HepG2 (cell line): ENCODE measurements at regions not wholly inside any gene's neighbourhood (a gene's known extent, or its start where the extent isn't known, plus 50 kb on each side); places are given as distances from the start of the nearest gene placed in this dataset.

Source experiments
- CTCF ChIP-seq: sonication (generic); formaldehyde crosslinking; IDR thresholded peaks from 2 replicates; pipeline ENCODE4 v1.5.0; 2020; ENCODE audit warnings: mild to moderate bottlenecking, missing genetic modification reagents, moderate library complexity
- FOXP4 ChIP-seq: sonication (generic); formaldehyde crosslinking; IDR thresholded peaks from 2 replicates; pipeline ENCODE4 v1.4.0; 2020; ENCODE audit warnings: missing genetic modification reagents
- JUNB ChIP-seq: sonication (generic); formaldehyde crosslinking; IDR thresholded peaks from 2 replicates; pipeline ENCODE4 v1.8.0; 2022; ENCODE audit warnings: missing genetic modification reagents, mild to moderate bottlenecking, borderline replicate concordance
- LRRFIP1 ChIP-seq: sonication (generic); formaldehyde crosslinking; conservative IDR thresholded peaks from 2 replicates; pipeline ENCODE4 v1.4.0; 2020; ENCODE audit warnings: missing genetic modification reagents
- NONO ChIP-seq, 2 experiments: fragments of 450-650 bp in 1 of 2; sonication (generic) in 1 of 2; formaldehyde crosslinking in 1 of 2; IDR thresholded peaks in 1 of 2; conservative IDR thresholded peaks in 1 of 2; 2 replicates each; pipeline versions ENCODE4 v1.6.1 to v1.8.0; 2017 to 2022; ENCODE audit warnings: mild to moderate bottlenecking in 1 of 2, missing genetic modification reagents in 1 of 2, moderate library complexity in 1 of 2
- PCBP2 ChIP-seq: fragments of 200-400 bp; formaldehyde crosslinking; optimal IDR thresholded peaks from 2 replicates; pipeline ENCODE3; 2018; ENCODE audit warnings: low read length, low read depth; ENCODE audit not compliant: poor library complexity, severe bottlenecking
- POLR2AphosphoS5 ChIP-seq: IDR thresholded peaks from 2 replicates; pipeline ENCODE4 v1.6.1; 2012; ENCODE audit warnings: low read depth, low read length
- ZBTB49 ChIP-seq: sonication (generic); formaldehyde crosslinking; IDR thresholded peaks from 2 replicates; pipeline ENCODE4 v1.4.0; 2020; ENCODE audit warnings: missing genetic modification reagents, borderline replicate concordance
- ZNF10 ChIP-seq: sonication (generic); formaldehyde crosslinking; IDR thresholded peaks from 2 replicates; pipeline ENCODE4 v1.4.0; 2020; ENCODE audit warnings: mild to moderate bottlenecking, low read depth, missing genetic modification reagents, borderline replicate concordance
- ZNF33A ChIP-seq: sonication (generic); formaldehyde crosslinking; IDR thresholded peaks from 2 replicates; pipeline ENCODE4 v1.5.1; 2020; ENCODE audit warnings: missing genetic modification reagents, mild to moderate bottlenecking, moderate library complexity, borderline replicate concordance
- ZNF343 ChIP-seq: sonication (generic); formaldehyde crosslinking; IDR thresholded peaks from 2 replicates; pipeline ENCODE4 v1.4.0; 2020; ENCODE audit warnings: mild to moderate bottlenecking, missing genetic modification reagents

GRCh38 chr9:91485006-91485405, 61.4 kb upstream of the NFIL3 start:
- TF ChIP-seq FOXP4 (CRISPR knock-in tag) (no peak), ZNF33A (CRISPR knock-in tag) (no peak), POLR2AphosphoS5 (no peak), ZBTB49 (CRISPR knock-in tag) (no peak), PCBP2 (no peak), NONO (IDR thresholded peaks at IDR 0.05) (no peak), NONO (CRISPR knock-in tag; conservative IDR thresholded peaks at IDR 0.05) (no peak), JUNB (CRISPR knock-in tag) (no peak), ZNF343 (CRISPR knock-in tag) (no peak), ZNF10 (CRISPR knock-in tag) (no peak), LRRFIP1 (no peak), CTCF (CRISPR knock-in tag) (no peak)
